Ishikawa (cell line): ENCODE measurements at regions not wholly inside any gene's neighbourhood (a gene's known extent, or its start where the extent isn't known, plus 50 kb on each side); places are given as distances from the start of the nearest gene placed in this dataset.

Source experiments
- CEBPB ChIP-seq: IDR thresholded peaks from 2 replicates; pipeline ENCODE4 v1.6.1; 2012
- CREB1 ChIP-seq: IDR thresholded peaks from 2 replicates; pipeline ENCODE4 v1.6.1; 2012; ENCODE audit warnings: low read depth
- EGR1 ChIP-seq: IDR thresholded peaks from 2 replicates; pipeline ENCODE4 v1.6.1; 2012
- EP300 ChIP-seq: IDR thresholded peaks from 2 replicates; pipeline ENCODE4 v1.6.1; 2012; ENCODE audit warnings: borderline replicate concordance
- FOXM1 ChIP-seq: IDR thresholded peaks from 2 replicates; pipeline ENCODE4 v1.6.1; 2012; ENCODE audit warnings: low read depth, borderline replicate concordance
- MAX ChIP-seq: IDR thresholded peaks from 2 replicates; pipeline ENCODE4 v1.6.1; 2012
- NFIC ChIP-seq: IDR thresholded peaks from 2 replicates; pipeline ENCODE4 v1.6.1; 2012
- RAD21 ChIP-seq: IDR thresholded peaks from 2 replicates; pipeline ENCODE4 v1.6.1; 2012; ENCODE audit warnings: low read depth
- REST ChIP-seq: IDR thresholded peaks from 2 replicates; pipeline ENCODE4 v1.6.1; 2012; ENCODE audit warnings: low read depth, mild to moderate bottlenecking
- TAF1 ChIP-seq: IDR thresholded peaks from 2 replicates; pipeline ENCODE4 v1.6.1; 2012; ENCODE audit warnings: low read depth, mild to moderate bottlenecking
- TCF12 ChIP-seq: IDR thresholded peaks from 2 replicates; pipeline ENCODE4 v1.6.1; 2012; ENCODE audit warnings: low read depth
- TEAD4 ChIP-seq: IDR thresholded peaks from 2 replicates; pipeline ENCODE4 v1.6.1; 2012
- USF1 ChIP-seq: IDR thresholded peaks from 2 replicates; pipeline ENCODE4 v1.6.1; 2012
- YY1 ChIP-seq: IDR thresholded peaks from 2 replicates; pipeline ENCODE4 v1.6.1; 2012; ENCODE audit warnings: low read depth
- ZBTB7A ChIP-seq: IDR thresholded peaks from 2 replicates; pipeline ENCODE4 v1.6.1; 2012; ENCODE audit warnings: low read depth

- TF ChIP-seq USF1 (no peak), ZBTB7A (no peak), YY1 (no peak), REST (no peak), FOXM1 (no peak), EP300 (no peak), MAX (no peak), RAD21 (no peak), EGR1 (no peak), TCF12 (no peak), CEBPB (no peak), CREB1 (no peak)
Observed at GRCh38 chr2:223169830-223170605, 118.0 kb downstream of the KCNE4 start.

- TF ChIP-seq ZBTB7A: no peak
- TF ChIP-seq EP300: no peak
- no peak for TF ChIP-seq CEBPB
- TF ChIP-seq EGR1: no peak
- TF ChIP-seq NFIC: no peak
- TF ChIP-seq YY1: no peak
- no peak for TF ChIP-seq TAF1
- no peak for TF ChIP-seq REST
- TF ChIP-seq TCF12: no peak
- no peak for TF ChIP-seq MAX
- TF ChIP-seq RAD21: no peak
- TF ChIP-seq FOXM1: no peak
- TF ChIP-seq USF1: no peak
- no peak for TF ChIP-seq TEAD4
- no peak for TF ChIP-seq CREB1
Observed at GRCh38 chr2:223176970-223177369, 125.0 kb downstream of the KCNE4 start.

GRCh38 chr2:223180463-223180862, 128.5 kb downstream of the KCNE4 start:
- no peak for TF ChIP-seq CEBPB
- no peak for TF ChIP-seq RAD21
- no peak for TF ChIP-seq EGR1
- no peak for TF ChIP-seq ZBTB7A
- TF ChIP-seq REST: no peak

- no peak for TF ChIP-seq YY1
- TF ChIP-seq REST: no peak
- TF ChIP-seq TCF12: no peak
- TF ChIP-seq CREB1: no peak
- no peak for TF ChIP-seq MAX
- no peak for TF ChIP-seq USF1
- TF ChIP-seq TAF1: no peak
- TF ChIP-seq ZBTB7A: no peak
- TF ChIP-seq NFIC: no peak
Observed at GRCh38 chr2:223181561-223181960, 129.6 kb downstream of the KCNE4 start.
